ENCODE measurements at regions not wholly inside any gene's neighbourhood (a gene's known extent, or its start where the extent isn't known, plus 50 kb on each side); places are given as distances from the start of the nearest gene placed in this dataset.

- TF ChIP-seq CTCF (CRISPR knock-in tag; IDR thresholded peaks at IDR 0.05) (no peak), ZNF639 (CRISPR knock-in tag; conservative IDR thresholded peaks at IDR 0.05) (no peak), ZNF44 (CRISPR knock-in tag; IDR thresholded peaks at IDR 0.05) (no peak), CENPT (CRISPR knock-in tag; IDR thresholded peaks at IDR 0.05; ENCODE audit: low read depth) (no peak), CHD2 (IDR thresholded peaks at IDR 0.05; ENCODE audit: low read depth, low read length) (no peak)
Measured at GRCh38 chr2:153028626-153029025, 310.2 kb downstream of the ARL6IP6 start.

Measured in HepG2 (cell line).